ENCODE measurements at regions not wholly inside any gene's neighbourhood (a gene's known extent, or its start where the extent isn't known, plus 50 kb on each side); places are given as distances from the start of the nearest gene placed in this dataset.

DNA sequence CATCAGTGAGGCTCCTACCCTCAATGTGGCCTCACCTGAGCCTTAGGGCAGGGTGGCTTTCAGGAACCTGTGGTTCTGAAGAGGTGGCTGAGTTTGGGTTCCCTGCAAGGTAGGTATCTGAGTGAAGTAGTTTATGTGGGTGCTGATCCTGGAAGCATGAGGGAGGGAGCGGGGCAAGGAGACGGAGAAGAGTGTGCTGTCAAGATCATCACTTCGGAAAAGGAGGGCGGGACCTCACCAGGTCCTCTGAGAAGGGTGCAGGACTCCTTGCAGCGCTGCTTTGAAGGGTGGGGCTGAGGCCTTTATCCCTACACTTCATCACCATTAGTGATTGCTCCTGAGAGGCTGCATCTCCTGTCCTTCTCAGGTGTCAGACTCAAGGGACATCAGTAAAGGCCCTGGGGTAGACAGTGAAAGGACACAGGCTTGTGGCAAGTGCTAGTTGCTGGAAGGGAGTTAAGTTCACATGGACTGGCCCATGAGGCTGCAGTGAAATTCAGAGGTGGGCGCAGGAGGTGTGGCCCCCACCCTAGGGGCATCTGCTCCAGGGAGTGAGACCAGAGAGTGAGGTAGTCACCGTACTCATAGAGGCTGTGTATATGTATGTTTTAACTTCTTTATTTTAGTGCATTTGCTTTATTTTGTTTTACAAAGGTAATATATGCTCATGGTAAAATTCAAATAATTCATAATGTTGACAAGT is 57.3 kb upstream of the GALNT2 start:
- H3K4me3 ChIP-seq (ENCODE audit: low read depth, low read length) = no peak overlapping the region
- DNase-seq (ENCODE audit: low read depth) = no peak
- in situ Hi-C loops (cut with HindIII; ENCODE audit: low sequenced_read_pairs) = no loop called here
- TF ChIP-seq, protein P1, sequence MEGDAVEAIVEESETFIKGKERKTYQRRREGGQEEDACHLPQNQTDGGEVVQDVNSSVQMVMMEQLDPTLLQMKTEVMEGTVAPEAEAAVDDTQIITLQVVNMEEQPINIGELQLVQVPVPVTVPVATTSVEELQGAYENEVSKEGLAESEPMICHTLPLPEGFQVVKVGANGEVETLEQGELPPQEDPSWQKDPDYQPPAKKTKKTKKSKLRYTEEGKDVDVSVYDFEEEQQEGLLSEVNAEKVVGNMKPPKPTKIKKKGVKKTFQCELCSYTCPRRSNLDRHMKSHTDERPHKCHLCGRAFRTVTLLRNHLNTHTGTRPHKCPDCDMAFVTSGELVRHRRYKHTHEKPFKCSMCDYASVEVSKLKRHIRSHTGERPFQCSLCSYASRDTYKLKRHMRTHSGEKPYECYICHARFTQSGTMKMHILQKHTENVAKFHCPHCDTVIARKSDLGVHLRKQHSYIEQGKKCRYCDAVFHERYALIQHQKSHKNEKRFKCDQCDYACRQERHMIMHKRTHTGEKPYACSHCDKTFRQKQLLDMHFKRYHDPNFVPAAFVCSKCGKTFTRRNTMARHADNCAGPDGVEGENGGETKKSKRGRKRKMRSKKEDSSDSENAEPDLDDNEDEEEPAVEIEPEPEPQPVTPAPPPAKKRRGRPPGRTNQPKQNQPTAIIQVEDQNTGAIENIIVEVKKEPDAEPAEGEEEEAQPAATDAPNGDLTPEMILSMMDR (IDR thresholded peaks at IDR 0.05; ENCODE audit: low read depth, low read length, missing control alignments) = no peak

DNA sequence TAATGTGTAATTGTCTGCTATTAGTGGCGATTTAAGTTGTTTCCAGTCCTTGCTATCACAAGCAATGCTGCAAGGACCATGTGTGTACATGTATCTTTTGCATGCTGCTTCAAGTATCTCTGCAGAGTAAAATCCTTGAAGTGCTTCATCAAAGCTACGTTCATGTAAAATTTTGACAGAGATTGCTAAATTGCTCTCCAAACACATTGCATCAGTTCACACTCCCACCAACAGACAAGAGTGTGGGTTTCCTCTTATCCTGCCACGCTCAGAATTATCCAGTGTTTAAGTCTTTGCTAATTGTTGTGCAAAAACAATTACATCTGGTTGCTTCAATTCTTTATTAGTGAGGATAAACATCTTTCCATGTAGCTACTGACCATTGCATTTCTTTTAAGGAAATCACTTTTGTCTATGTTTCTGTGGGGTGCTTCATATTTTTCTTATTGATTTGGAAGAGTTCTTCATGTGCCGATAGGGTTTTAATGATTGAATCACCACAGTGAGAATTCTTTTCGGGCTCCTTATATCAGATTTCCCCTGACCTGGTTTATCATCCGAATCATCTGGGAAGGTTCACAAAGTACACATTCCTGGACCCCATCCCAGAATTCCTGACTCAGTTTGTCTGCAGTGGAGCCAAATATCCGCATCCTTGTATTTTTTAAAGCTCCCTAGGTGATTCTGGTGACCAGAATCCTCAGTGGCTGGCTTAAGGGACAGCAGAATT is 56.3 kb upstream of the GALNT2 start:
- DNase-seq (ENCODE audit: low read depth) = no peak
- TF ChIP-seq, protein P1 (IDR thresholded peaks at IDR 0.05; ENCODE audit: low read depth, low read length, missing control alignments) = no peak
- H3K4me3 ChIP-seq (ENCODE audit: low read depth, low read length) = no peak overlapping the region
- in situ Hi-C loops (cut with HindIII; ENCODE audit: low sequenced_read_pairs) = no loop called here

DNA sequence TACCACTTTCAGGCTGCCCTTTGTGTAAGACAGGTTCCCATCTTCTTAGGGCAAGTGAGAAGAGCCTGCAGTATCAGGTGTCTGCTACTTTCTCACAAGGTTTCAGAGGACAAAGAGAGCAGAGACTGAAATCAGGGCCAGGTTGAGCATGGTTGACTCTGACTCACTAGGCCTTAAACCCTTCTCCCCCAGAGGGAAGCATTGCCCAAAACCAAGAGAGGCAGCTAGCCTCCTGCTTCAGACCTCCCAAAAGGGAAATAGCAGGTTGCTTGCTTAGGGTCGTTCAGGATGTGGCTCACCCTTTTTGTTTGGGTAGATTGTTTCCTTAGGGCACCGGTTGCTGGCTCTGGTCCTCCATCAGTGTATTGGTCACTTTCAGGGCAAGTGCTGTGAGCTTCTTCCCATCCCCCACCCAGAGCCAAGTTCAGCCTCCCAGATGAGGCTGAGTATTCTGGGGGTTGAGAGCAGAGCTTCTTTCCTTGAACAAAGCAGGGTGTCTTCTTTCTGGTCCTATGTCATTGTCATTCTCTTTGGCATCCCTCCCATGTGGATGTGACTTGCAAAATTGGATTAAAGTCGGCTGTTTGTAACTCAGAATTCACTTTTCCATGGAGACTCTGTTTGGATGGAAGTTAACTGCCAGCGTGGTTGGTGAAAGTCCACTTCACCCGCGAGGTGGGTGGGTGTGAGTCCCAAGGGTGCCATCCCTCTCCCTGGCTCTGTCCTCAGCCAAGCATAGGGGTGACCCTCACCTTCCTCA is 55.5 kb upstream of the GALNT2 start:
- in situ Hi-C loops (cut with HindIII; ENCODE audit: low sequenced_read_pairs) = no loop called here
- no peak overlapping the region for H3K4me3 ChIP-seq (ENCODE audit: low read depth, low read length)
- no peak for DNase-seq (ENCODE audit: low read depth)
- TF ChIP-seq, protein P1 (IDR thresholded peaks at IDR 0.05; ENCODE audit: low read depth, low read length, missing control alignments) = no peak

DNA sequence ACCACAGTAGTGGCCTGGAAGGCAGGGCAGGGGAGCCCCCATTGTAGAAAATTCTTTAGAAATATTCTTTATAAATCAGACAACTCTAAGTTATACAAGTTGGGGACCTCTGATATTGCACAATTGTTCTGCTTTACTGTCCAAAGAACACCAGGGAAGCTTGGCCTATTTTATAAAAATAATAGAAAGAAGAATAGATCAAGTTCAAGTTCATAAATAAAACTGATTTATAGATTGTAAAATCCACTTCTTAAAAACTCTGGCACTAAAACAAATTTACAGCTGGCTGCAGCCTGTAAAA is 55.0 kb upstream of the GALNT2 start:
- DNase-seq (ENCODE audit: low read depth) = no peak
- H3K4me3 ChIP-seq (ENCODE audit: low read depth, low read length) = no peak overlapping the region
- in situ Hi-C loops (cut with HindIII; ENCODE audit: low sequenced_read_pairs) = no loop called here
- TF ChIP-seq, protein P1 (IDR thresholded peaks at IDR 0.05; ENCODE audit: low read depth, low read length, missing control alignments) = no peak

DNA sequence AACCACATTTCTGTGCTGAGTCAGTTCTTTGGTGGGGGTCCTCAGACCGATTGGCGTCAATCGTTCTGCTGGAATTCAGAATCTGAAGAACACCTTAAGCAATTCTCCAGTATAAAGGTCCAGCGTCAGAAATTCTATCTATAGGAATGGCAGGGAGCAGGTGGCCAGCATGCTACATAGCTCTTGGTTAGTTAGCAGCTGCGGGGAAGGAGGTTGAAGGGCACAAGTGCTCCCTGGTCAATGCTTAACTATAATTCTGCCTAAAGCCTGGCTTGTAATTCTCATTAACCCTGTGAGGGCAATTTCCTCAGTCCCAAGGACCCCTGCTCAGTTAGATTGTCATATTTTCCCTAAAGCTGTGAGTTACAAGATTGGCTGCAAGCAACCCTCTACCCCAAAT is 54.3 kb upstream of the GALNT2 start:
- no peak overlapping the region for H3K4me3 ChIP-seq (ENCODE audit: low read depth, low read length)
- in situ Hi-C loops (cut with HindIII; ENCODE audit: low sequenced_read_pairs) = no loop called here
- DNase-seq (ENCODE audit: low read depth) = no peak
- TF ChIP-seq, protein P1 (IDR thresholded peaks at IDR 0.05; ENCODE audit: low read depth, low read length, missing control alignments) = no peak

DNA sequence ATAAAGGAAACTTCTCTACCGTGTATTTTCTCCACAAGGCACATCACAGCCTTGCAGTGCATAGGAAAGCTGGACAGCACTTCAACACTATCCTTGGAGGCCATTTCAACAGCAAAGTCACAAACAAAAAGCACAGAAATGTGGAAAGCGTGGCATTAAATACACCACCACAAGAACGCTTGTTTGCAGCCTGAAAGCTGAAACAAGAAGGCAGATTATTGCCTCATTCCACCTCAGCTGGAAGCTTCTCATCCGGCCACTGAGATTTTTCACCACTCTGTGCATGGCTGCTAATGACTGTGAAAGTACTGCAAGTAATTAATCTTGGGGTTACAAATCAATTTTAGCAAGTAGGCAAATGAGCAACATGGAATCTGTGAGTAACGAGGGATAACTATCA is 50.9 kb upstream of the GALNT2 start:
- H3K4me3 ChIP-seq (ENCODE audit: low read depth, low read length) = no peak overlapping the region
- TF ChIP-seq, protein P1 (IDR thresholded peaks at IDR 0.05; ENCODE audit: low read depth, low read length, missing control alignments) = no peak
- in situ Hi-C loops (cut with HindIII; ENCODE audit: low sequenced_read_pairs) = no loop called here
- DNase-seq (ENCODE audit: low read depth) = no peak
